Trophoblast cell (in vitro differentiated cells and primary cell): ENCODE measurements at regions not wholly inside any gene's neighbourhood (a gene's known extent, or its start where the extent isn't known, plus 50 kb on each side); places are given as distances from the start of the nearest gene placed in this dataset.

Experiments used
- DNase-seq, 2 donors: peaks; one replicate each; pipeline ENCODE4 v3.0.0-alpha.2; 2016
- H2AFZ ChIP-seq: 2 replicates; pipeline ENCODE4 v1.6.1; 2013; ENCODE audit warnings: low read length, moderate library complexity, mild to moderate bottlenecking; ENCODE audit not compliant: insufficient read depth, poor library complexity
- H2AK5ac ChIP-seq: 2 replicates; pipeline ENCODE4 v1.6.1; 2013; ENCODE audit warnings: mild to moderate bottlenecking, low read length
- H2BK120ac ChIP-seq: 2 replicates; pipeline ENCODE4 v1.6.1; 2013; ENCODE audit warnings: low read length, mild to moderate bottlenecking, moderate library complexity; ENCODE audit not compliant: insufficient read depth, poor library complexity
- H2BK12ac ChIP-seq: 2 replicates; pipeline ENCODE4 v1.6.1; 2013; ENCODE audit warnings: mild to moderate bottlenecking, low read length, moderate library complexity
- H2BK5ac ChIP-seq: 2 replicates; pipeline ENCODE4 v1.6.1; 2013; ENCODE audit warnings: low read length, low read depth, moderate library complexity, mild to moderate bottlenecking; ENCODE audit not compliant: poor library complexity
- H3K14ac ChIP-seq: 2 replicates; pipeline ENCODE4 v1.6.1; 2013; ENCODE audit warnings: mild to moderate bottlenecking, low read length
- H3K18ac ChIP-seq: 2 replicates; pipeline ENCODE4 v1.6.1; 2013; ENCODE audit warnings: mild to moderate bottlenecking, low read length
- H3K23ac ChIP-seq: 2 replicates; pipeline ENCODE4 v1.6.1; 2013; ENCODE audit warnings: low read length
- H3K27ac ChIP-seq: 2 replicates; pipeline ENCODE4 v1.5.1; 2013; ENCODE audit warnings: low read depth, mild to moderate bottlenecking, inconsistent platforms, low read length, moderate library complexity
- H3K27me3 ChIP-seq: 2 replicates; pipeline ENCODE4 v1.6.1; 2013; ENCODE audit warnings: inconsistent platforms, mild to moderate bottlenecking, low read length, moderate library complexity; ENCODE audit not compliant: insufficient read depth
- H3K36me3 ChIP-seq, 2 experiments: 1 replicate in 1 of 2; 2 replicates in 1 of 2; pipeline ENCODE4 v1.6.1; 2013; ENCODE audit warnings: low read length in 2 of 2, mild to moderate bottlenecking in 2 of 2, moderate library complexity in 1 of 2; ENCODE audit not compliant: insufficient read depth in 2 of 2, control insufficient read depth in 1 of 2
- H3K4ac ChIP-seq: 2 replicates; pipeline ENCODE4 v1.6.1; 2013; ENCODE audit warnings: low read depth, mild to moderate bottlenecking, low read length, moderate library complexity
- H3K4me1 ChIP-seq, 2 experiments: 1 replicate in 1 of 2; 2 replicates in 1 of 2; pipeline ENCODE4 v1.6.1; 2013; ENCODE audit warnings: low read length in 2 of 2, mild to moderate bottlenecking in 2 of 2, moderate library complexity in 1 of 2; ENCODE audit not compliant: insufficient read depth in 2 of 2, control insufficient read depth in 1 of 2
- H3K4me2 ChIP-seq: 2 replicates; pipeline ENCODE4 v1.6.1; 2013; ENCODE audit warnings: inconsistent platforms, mild to moderate bottlenecking, low read length, moderate library complexity
- H3K4me3 ChIP-seq: 2 replicates; pipeline ENCODE4 v1.5.1; 2013; ENCODE audit warnings: mild to moderate bottlenecking, low read depth, low read length, inconsistent platforms
- H3K79me1 ChIP-seq: one replicate; pipeline ENCODE4 v1.6.1; 2013; ENCODE audit warnings: low read length
- H3K79me2 ChIP-seq: 2 replicates; pipeline ENCODE4 v1.6.1; 2013; ENCODE audit warnings: low read length, mild to moderate bottlenecking; ENCODE audit not compliant: control insufficient read depth, insufficient read depth, poor library complexity
- H3K9ac ChIP-seq: 2 replicates; pipeline ENCODE4 v1.6.1; 2013; ENCODE audit warnings: mild to moderate bottlenecking, low read length
- H3K9me3 ChIP-seq: 2 replicates; pipeline ENCODE4 v1.6.1; 2013; ENCODE audit warnings: low read depth, mild to moderate bottlenecking, control low read depth, inconsistent platforms, low read length; ENCODE audit not compliant: insufficient read depth
- H4K12ac ChIP-seq: 2 replicates; pipeline ENCODE4 v1.6.1; 2013; ENCODE audit warnings: low read depth, mild to moderate bottlenecking, low read length, moderate library complexity
- H4K8ac ChIP-seq: 2 replicates; pipeline ENCODE4 v1.6.1; 2013; ENCODE audit warnings: low read depth, mild to moderate bottlenecking, low read length, moderate library complexity
- H4K91ac ChIP-seq: one replicate; pipeline ENCODE4 v1.6.1; 2013; ENCODE audit warnings: low read depth, mild to moderate bottlenecking, low read length, moderate library complexity
- WGBS: extraction: QIAGEN DNeasy Blood & Tissue Kit; methylation state at CpG from one replicate; pipeline ENCODE4 v1.1.7; 2013; ENCODE audit warnings: missing lambda C conversion rate; ENCODE audit not compliant: insufficient read length, insufficient coverage; ENCODE audit errors: extremely low coverage; 5-methylcytosine and 5-hydroxymethylcytosine counted together

- H3K79me2 ChIP-seq: no peaks in the 10 kb centered on the region
- no peaks in the 10 kb centered on the region for H3K9me3 ChIP-seq
Observed at GRCh38 chr6:140830666-140831065, 1302.1 kb upstream of the GJE1 start.

GRCh38 chr6:140828856-140829255 lies 1303.9 kb upstream of the GJE1 start:
- DNase-seq: no peak
- no peak overlapping the region for H2BK5ac ChIP-seq
- H3K4ac ChIP-seq: no peak overlapping the region
- H4K12ac ChIP-seq: no peak overlapping the region
- H4K8ac ChIP-seq: no peak overlapping the region
- H4K91ac ChIP-seq: no peak overlapping the region
- H3K27ac ChIP-seq: no peak overlapping the region
- H3K4me2 ChIP-seq: no peak overlapping the region
- no peak overlapping the region for H2AFZ ChIP-seq
- H2BK12ac ChIP-seq: no peak overlapping the region
- no peak overlapping the region for H3K18ac ChIP-seq
- no peak overlapping the region for H2AK5ac ChIP-seq
- H3K14ac ChIP-seq: no peak overlapping the region
- no peaks in the 10 kb centered on the region for H3K27me3 ChIP-seq
- no peaks in the 10 kb centered on the region for H3K79me2 ChIP-seq
- no peaks in the 10 kb centered on the region for H3K36me3 ChIP-seq
- H3K79me1 ChIP-seq: no peaks in the 10 kb centered on the region
- no peaks in the 10 kb centered on the region for H3K9me3 ChIP-seq
- no peaks in the 10 kb centered on the region for H3K4me1 ChIP-seq
- no peak overlapping the region for H3K4me3 ChIP-seq
- H3K23ac ChIP-seq: no peak overlapping the region
- no peak overlapping the region for H2BK120ac ChIP-seq
- no CpG with 5 or more reads among the region's 7 CpGs for WGBS
- H3K9ac ChIP-seq: no peak overlapping the region

More at GRCh38 chr6:140830666-140831065, 1302.1 kb upstream of the GJE1 start:
- H3K4ac ChIP-seq: no peak overlapping the region
- no peak overlapping the region for H4K12ac ChIP-seq
- H4K8ac ChIP-seq: no peak overlapping the region
- no peak overlapping the region for H2BK120ac ChIP-seq
- no peak overlapping the region for H3K9ac ChIP-seq
- no peaks in the 10 kb centered on the region for H3K27me3 ChIP-seq
- no peak overlapping the region for H2AK5ac ChIP-seq
- H4K91ac ChIP-seq: no peak overlapping the region
- no peak overlapping the region for H2BK5ac ChIP-seq
- no peak overlapping the region for H3K4me2 ChIP-seq
- DNase-seq: peak in 1 of 2 donors; percentile 48
- H2BK12ac ChIP-seq: no peak overlapping the region
- no peak overlapping the region for H3K27ac ChIP-seq
- H3K18ac ChIP-seq: no peak overlapping the region
- no peak overlapping the region for H3K23ac ChIP-seq
- no peaks in the 10 kb centered on the region for H3K79me1 ChIP-seq
- no peaks in the 10 kb centered on the region for H3K4me1 ChIP-seq
- no peaks in the 10 kb centered on the region for H3K36me3 ChIP-seq
- no peak overlapping the region for H3K14ac ChIP-seq
- no peak overlapping the region for H3K4me3 ChIP-seq
- H2AFZ ChIP-seq: no peak overlapping the region
- no CpG with 5 or more reads among the region's 1 CpG for WGBS

- no peak overlapping the region for H3K18ac ChIP-seq
- H3K9me3 ChIP-seq: no peaks in the 10 kb centered on the region
- no peaks in the 10 kb centered on the region for H3K27me3 ChIP-seq
- no peak overlapping the region for H2BK120ac ChIP-seq
- no peak overlapping the region for H4K8ac ChIP-seq
- H4K12ac ChIP-seq: no peak overlapping the region
- H3K4ac ChIP-seq: no peak overlapping the region
- H3K14ac ChIP-seq: no peak overlapping the region
- H3K79me1 ChIP-seq: no peaks in the 10 kb centered on the region
- no peak overlapping the region for H4K91ac ChIP-seq
- no peak overlapping the region for H2BK12ac ChIP-seq
- no peak overlapping the region for H3K4me3 ChIP-seq
- H3K4me1 ChIP-seq: no peaks in the 10 kb centered on the region
- H3K23ac ChIP-seq: no peak overlapping the region
- H3K79me2 ChIP-seq: no peaks in the 10 kb centered on the region
- no peak overlapping the region for H3K4me2 ChIP-seq
- WGBS: no CpG with 5 or more reads among the region's 2 CpGs
- no peak overlapping the region for H2AK5ac ChIP-seq
- H3K27ac ChIP-seq: no peak overlapping the region
- H2AFZ ChIP-seq: no peak overlapping the region
- H3K9ac ChIP-seq: no peak overlapping the region
- H3K36me3 ChIP-seq: no peaks in the 10 kb centered on the region
- DNase-seq: no peak
- H2BK5ac ChIP-seq: no peak overlapping the region
Observed at GRCh38 chr6:140827593-140827992, 1305.1 kb upstream of the GJE1 start.

GRCh38 chr6:140825731-140826130 lies 1307.0 kb upstream of the GJE1 start:
- H2AFZ ChIP-seq: no peak overlapping the region
- no CpG with 5 or more reads among the region's 2 CpGs for WGBS

More at GRCh38 chr6:140825731-140826130, 1307.0 kb upstream of the GJE1 start:
- H2BK5ac ChIP-seq: no peak overlapping the region
- no peaks in the 10 kb centered on the region for H3K27me3 ChIP-seq
- H3K36me3 ChIP-seq: no peaks in the 10 kb centered on the region
- no peak overlapping the region for H3K4me3 ChIP-seq
- H3K79me2 ChIP-seq: no peaks in the 10 kb centered on the region
- no peak overlapping the region for H3K23ac ChIP-seq
- H3K27ac ChIP-seq: no peak overlapping the region
- no peak overlapping the region for H4K12ac ChIP-seq
- no peaks in the 10 kb centered on the region for H3K79me1 ChIP-seq
- H3K4me1 ChIP-seq: no peaks in the 10 kb centered on the region
- no peak for DNase-seq
- H3K9me3 ChIP-seq: no peaks in the 10 kb centered on the region
- no peak overlapping the region for H3K18ac ChIP-seq
- H2BK12ac ChIP-seq: no peak overlapping the region
- no peak overlapping the region for H3K4me2 ChIP-seq
- H3K4ac ChIP-seq: no peak overlapping the region
- no peak overlapping the region for H3K9ac ChIP-seq
- H2AK5ac ChIP-seq: no peak overlapping the region
- H4K8ac ChIP-seq: no peak overlapping the region
- no peak overlapping the region for H4K91ac ChIP-seq
- H3K14ac ChIP-seq: no peak overlapping the region
- H2BK120ac ChIP-seq: no peak overlapping the region
